Psoas muscle (tissue), 7 donors: ENCODE measurements at regions not wholly inside any gene's neighbourhood (a gene's known extent, or its start where the extent isn't known, plus 50 kb on each side); places are given as distances from the start of the nearest gene placed in this dataset.

ENCODE experiments used
- ATAC-seq, 4 donors: fragments of 200-7000 bp; cut with Tn5 transposase; one replicate each; pipeline ENCODE4 v1.9.1; 2020; ENCODE audit warnings: moderate library complexity in 3 of 4, mild to moderate bottlenecking in 2 of 4
- DNase-seq, 2 donors: peaks; one replicate each; pipeline ENCODE4 v3.0.0-alpha.2; 2020
- H3K27ac ChIP-seq: fragments of 200-600 bp; one replicate; pipeline ENCODE4 v1.8.0; 2022
- H3K27me3 ChIP-seq, 3 donors: fragments of 200-600 bp in 1 of 3; one replicate each; pipeline versions ENCODE4 v1.6.1 to v1.8.0; 2013 to 2022; ENCODE audit warnings: low read length in 2 of 3, mild to moderate bottlenecking in 2 of 3, moderate library complexity in 1 of 3; ENCODE audit not compliant: insufficient read depth in 3 of 3
- H3K36me3 ChIP-seq, 2 donors: fragments of 200-600 bp in 1 of 2; one replicate each; pipeline versions ENCODE4 v1.6.1 to v1.8.0; 2013 to 2022; ENCODE audit warnings: low read depth in 1 of 2, mild to moderate bottlenecking in 1 of 2, moderate library complexity in 1 of 2; ENCODE audit not compliant: insufficient read depth in 1 of 2
- H3K4me1 ChIP-seq: fragments of 200-600 bp; one replicate; pipeline ENCODE4 v1.8.0; 2022
- H3K4me3 ChIP-seq: fragments of 200-600 bp; one replicate; pipeline ENCODE4 v1.8.0; 2022; ENCODE audit warnings: mild to moderate bottlenecking
- H3K9me3 ChIP-seq: fragments of 200-600 bp; one replicate; pipeline ENCODE4 v1.8.0; 2022
- WGBS, 3 donors: extraction: QIAGEN DNeasy Blood & Tissue Kit; methylation state at CpG; one replicate each; pipeline versions ENCODE4 v1.1.6 to v1.1.7; 2013; 5-methylcytosine and 5-hydroxymethylcytosine counted together
- intact Hi-C, 2 donors: fragments of 100-400 bp; cut with DNase I; formaldehyde crosslinking; loops; one replicate each; pipeline versions ENCODE4 v1.11.0 to v1.14.2; 2022
- TF ChIP-seq, protein P1 (sequence below): fragments of 200-600 bp; IDR thresholded peaks from one replicate; pipeline ENCODE4 v1.8.0; 2022; ENCODE audit warnings: antibody characterized with exemption
- donor health status: healthy with polysubstance abuse.
- donor health status: DM: no; HTN: no; CAD: no; lungs with moderate emphysema.
- donor health status: Bipolar disorder and iron deficiency.
- donor health status: healthy.
- donor health status: DM: yes; HTN: yes; CAD: no.
- donor health status: DM: no; HTN: no; CAD: no.
- donor health status: DM: yes; HTN: yes; CAD: no.

DNA sequence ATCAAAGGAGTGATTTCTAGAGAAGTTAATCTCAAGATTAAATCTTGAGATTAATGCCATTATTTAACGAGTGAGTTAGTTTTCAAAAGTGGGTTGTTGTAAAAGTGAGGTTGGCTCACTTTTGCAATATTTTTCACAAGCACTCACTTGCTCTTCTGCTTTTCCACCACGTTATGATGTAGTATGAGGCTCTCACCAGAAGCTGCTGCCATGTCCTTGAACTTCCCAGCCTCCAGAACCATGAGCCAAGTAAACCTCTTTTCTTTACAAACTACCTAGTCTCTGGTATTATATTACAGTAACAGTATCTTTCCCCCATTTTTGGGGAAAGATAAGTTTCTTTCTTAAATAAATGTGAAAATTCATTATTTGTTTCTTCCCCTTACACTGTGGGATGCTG lies 227.6 kb upstream of the ZFP64 start:
- peaks cover 4% of the 10 kb centered on the region for H3K9me3 ChIP-seq
- ATAC-seq (no peak), DNase-seq (no peak)
- H3K4me1 ChIP-seq, result no peaks in the 10 kb centered on the region
- no peak overlapping the region for H3K27ac ChIP-seq
- no peaks in the 10 kb centered on the region for H3K27me3 ChIP-seq
- TF ChIP-seq, protein P1, sequence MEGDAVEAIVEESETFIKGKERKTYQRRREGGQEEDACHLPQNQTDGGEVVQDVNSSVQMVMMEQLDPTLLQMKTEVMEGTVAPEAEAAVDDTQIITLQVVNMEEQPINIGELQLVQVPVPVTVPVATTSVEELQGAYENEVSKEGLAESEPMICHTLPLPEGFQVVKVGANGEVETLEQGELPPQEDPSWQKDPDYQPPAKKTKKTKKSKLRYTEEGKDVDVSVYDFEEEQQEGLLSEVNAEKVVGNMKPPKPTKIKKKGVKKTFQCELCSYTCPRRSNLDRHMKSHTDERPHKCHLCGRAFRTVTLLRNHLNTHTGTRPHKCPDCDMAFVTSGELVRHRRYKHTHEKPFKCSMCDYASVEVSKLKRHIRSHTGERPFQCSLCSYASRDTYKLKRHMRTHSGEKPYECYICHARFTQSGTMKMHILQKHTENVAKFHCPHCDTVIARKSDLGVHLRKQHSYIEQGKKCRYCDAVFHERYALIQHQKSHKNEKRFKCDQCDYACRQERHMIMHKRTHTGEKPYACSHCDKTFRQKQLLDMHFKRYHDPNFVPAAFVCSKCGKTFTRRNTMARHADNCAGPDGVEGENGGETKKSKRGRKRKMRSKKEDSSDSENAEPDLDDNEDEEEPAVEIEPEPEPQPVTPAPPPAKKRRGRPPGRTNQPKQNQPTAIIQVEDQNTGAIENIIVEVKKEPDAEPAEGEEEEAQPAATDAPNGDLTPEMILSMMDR, result no peak
- H3K36me3 ChIP-seq, result no peaks in the 10 kb centered on the region
- intact Hi-C loops, result no loop called here
- WGBS, 3 donors, result 69 to 78% (median 75%) methylated on average over 2 of the region's 2 CpGs
- H3K4me3 ChIP-seq, result no peak overlapping the region

DNA sequence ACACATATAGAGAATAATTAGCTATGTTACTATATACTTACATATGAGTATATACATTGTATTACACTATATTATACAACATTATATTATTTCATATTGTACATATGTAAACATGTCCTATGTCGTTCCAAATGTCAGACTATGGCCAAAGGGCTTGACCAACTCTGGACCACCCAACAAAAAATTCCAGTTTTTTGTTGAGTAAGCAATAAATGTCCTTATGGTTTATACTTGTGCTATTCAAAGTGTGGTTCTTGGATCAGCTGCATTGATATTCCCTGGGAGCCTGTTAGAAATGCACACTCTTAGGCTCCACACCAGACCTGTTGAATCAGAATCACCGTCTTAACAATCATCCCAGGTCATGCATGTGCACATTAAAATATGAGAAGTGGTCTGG lies 225.4 kb upstream of the ZFP64 start:
- no peak overlapping the region for H3K27ac ChIP-seq
- DNase-seq (no peak), ATAC-seq (no peak)
- H3K4me1 ChIP-seq, result no peaks in the 10 kb centered on the region
- TF ChIP-seq, protein P1, result no peak
- 69 to 76% (median 74%) methylated on average over 2 of the region's 2 CpGs for WGBS, 3 donors
- no peak overlapping the region for H3K4me3 ChIP-seq
- peaks cover 4% of the 10 kb centered on the region for H3K9me3 ChIP-seq
- no peaks in the 10 kb centered on the region for H3K36me3 ChIP-seq
- no peaks in the 10 kb centered on the region for H3K27me3 ChIP-seq
- intact Hi-C loops, result no loop called here

DNA sequence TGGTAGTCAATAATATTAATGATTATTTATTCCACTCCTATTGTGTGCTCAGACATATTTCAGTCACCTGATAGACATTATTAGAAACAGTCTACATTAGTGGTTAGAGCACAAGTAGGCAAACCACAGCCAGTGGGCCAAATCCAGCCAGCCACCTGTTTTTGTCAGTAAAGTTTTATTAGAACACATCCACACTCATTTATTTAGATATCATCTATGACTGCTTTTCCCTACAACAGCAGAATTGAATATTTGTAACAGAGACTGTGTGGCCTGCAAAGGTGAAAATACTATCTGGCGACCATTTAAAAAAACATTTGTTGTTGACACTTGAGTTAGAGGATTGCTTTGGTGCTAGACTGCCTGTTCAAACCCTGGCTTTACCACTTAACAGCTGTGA lies 220.0 kb upstream of the ZFP64 start:
- 82 to 90% (median 83%) methylated on average over 1 of the region's 1 CpG for WGBS, 3 donors
- intact Hi-C loops, result no loop called here
- no peaks in the 10 kb centered on the region for H3K4me1 ChIP-seq
- DNase-seq (no peak), ATAC-seq (no peak)
- H3K4me3 ChIP-seq, result no peak overlapping the region
- H3K36me3 ChIP-seq, result no peaks in the 10 kb centered on the region
- H3K27me3 ChIP-seq, result peaks cover 0 to 3% (median 0%) of the 10 kb centered on the region in 3 donors
- no peak overlapping the region for H3K27ac ChIP-seq
- H3K9me3 ChIP-seq, result no peaks in the 10 kb centered on the region
- TF ChIP-seq, protein P1, result no peak

DNA sequence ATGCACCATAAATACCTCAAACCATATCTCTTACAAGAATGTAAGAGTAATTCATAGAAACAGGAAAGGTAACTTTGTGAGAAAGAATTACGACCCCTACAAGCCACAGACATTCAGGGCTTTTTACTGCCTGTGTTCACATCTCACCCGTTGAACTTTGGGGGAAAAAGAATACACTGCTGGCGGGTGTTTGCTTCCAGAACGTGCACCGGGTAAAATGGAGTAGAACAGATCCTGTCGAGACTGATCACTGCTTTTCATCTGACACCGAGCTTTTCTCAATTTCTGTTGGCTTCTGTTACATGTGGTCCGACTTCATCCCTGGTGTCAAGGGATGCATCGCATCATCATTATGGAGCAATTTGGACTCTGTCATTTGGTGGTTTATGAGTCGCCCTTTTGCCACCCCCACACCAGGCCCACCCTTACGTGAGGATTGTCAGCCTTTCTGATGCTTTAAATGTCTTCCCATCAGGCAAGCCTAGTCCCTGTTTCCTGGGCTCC lies 219.2 kb upstream of the ZFP64 start:
- Histone ChIP-seq H3K4me3 (no peak overlapping the region), H3K36me3 (no peaks in the 10 kb centered on the region), H3K4me1 (no peaks in the 10 kb centered on the region), H3K9me3 (no peaks in the 10 kb centered on the region), H3K27ac (no peak overlapping the region), H3K27me3 (peaks cover 0 to 3% (median 0%) of the 10 kb centered on the region in 3 donors)
- intact Hi-C loops, result no loop called here
- WGBS, 3 donors, result 42 to 48% (median 43%) methylated on average over 11 of the region's 11 CpGs
- DNase-seq (no peak), ATAC-seq (no peak)
- TF ChIP-seq, protein P1, result no peak

DNA sequence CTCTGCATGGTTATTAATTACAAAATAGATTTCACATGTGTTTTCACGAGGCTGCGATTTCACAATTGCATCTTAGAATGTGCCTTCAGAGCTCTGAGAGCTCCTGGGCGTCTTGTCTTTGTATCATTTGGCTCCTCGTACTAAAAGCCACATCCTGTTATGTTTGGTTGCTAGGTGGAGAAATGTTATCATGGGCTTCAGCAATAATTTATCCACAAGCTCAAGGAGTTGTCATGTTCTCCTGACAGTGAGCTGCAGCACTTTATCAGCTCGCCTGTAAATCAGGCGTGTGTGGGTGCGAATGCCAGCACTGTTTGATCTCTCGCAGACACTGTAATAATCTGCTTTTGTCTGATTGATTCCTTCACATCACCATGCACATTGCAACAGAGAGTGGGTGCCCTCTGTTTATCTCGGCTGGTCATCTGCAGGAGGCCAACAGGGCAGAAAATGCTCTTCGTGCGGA lies 218.6 kb upstream of the ZFP64 start:
- WGBS, 3 donors, result 38 to 45% (median 45%) methylated on average over 11 of the region's 11 CpGs
- Histone ChIP-seq H3K9me3 (no peaks in the 10 kb centered on the region), H3K36me3 (no peaks in the 10 kb centered on the region), H3K27me3 (peaks cover 0 to 3% (median 0%) of the 10 kb centered on the region in 3 donors), H3K4me1 (no peaks in the 10 kb centered on the region), H3K4me3 (no peak overlapping the region), H3K27ac (no peak overlapping the region)
- intact Hi-C loops, result no loop called here
- TF ChIP-seq, protein P1, result no peak
- DNase-seq, result no peak
- ATAC-seq, result peak in 1 of 4 donors; percentile 42
